Hindlimb muscle (tissue), 1 donor: ENCODE measurements at regions not wholly inside any gene's neighbourhood (a gene's known extent, or its start where the extent isn't known, plus 50 kb on each side); places are given as distances from the start of the nearest gene placed in this dataset.

ENCODE experiments used
- DNase-seq: peaks from one replicate; pipeline ENCODE4 v3.0.0-alpha.2; 2013

- no peak for DNase-seq
Measured at GRCh38 chr2:15796167-15796942, 144.0 kb upstream of the MYCN start.

GRCh38 chr2:15797231-15797938 lies 143.0 kb upstream of the MYCN start:
- DNase-seq, result no peak

GRCh38 chr2:15797939-15798281 lies 142.4 kb upstream of the MYCN start:
- DNase-seq, result no peak

GRCh38 chr2:15798701-15799431 lies 141.5 kb upstream of the MYCN start:
- no peak for DNase-seq

GRCh38 chr2:15799432-15799827 lies 140.9 kb upstream of the MYCN start:
- no peak for DNase-seq

- no peak for DNase-seq
Measured at GRCh38 chr2:15800495-15801329, 139.6 kb upstream of the MYCN start.

- no peak for DNase-seq
Measured at GRCh38 chr2:15801439-15801838, 138.9 kb upstream of the MYCN start.

GRCh38 chr2:15801904-15802303 lies 138.4 kb upstream of the MYCN start:
- DNase-seq, result no peak

GRCh38 chr2:15802657-15803542 lies 137.4 kb upstream of the MYCN start:
- no peak for DNase-seq

GRCh38 chr2:15803543-15804245 lies 136.7 kb upstream of the MYCN start:
- DNase-seq, result no peak

- DNase-seq, result no peak
Measured at GRCh38 chr2:15804246-15804619, 136.1 kb upstream of the MYCN start.

GRCh38 chr2:15804691-15805090 lies 135.7 kb upstream of the MYCN start:
- DNase-seq, result no peak

GRCh38 chr2:15805206-15805605 lies 135.1 kb upstream of the MYCN start:
- DNase-seq, result no peak

GRCh38 chr2:15805772-15806171 lies 134.6 kb upstream of the MYCN start:
- DNase-seq, result no peak

GRCh38 chr2:15806801-15807417 lies 133.4 kb upstream of the MYCN start:
- no peak for DNase-seq

GRCh38 chr2:15807418-15808203 lies 132.7 kb upstream of the MYCN start:
- no peak for DNase-seq

GRCh38 chr2:15808204-15808910 lies 132.0 kb upstream of the MYCN start:
- DNase-seq, result no peak

- no peak for DNase-seq
Measured at GRCh38 chr2:15808944-15809343, 131.4 kb upstream of the MYCN start.

- no peak for DNase-seq
Measured at GRCh38 chr2:15809404-15809803, 130.9 kb upstream of the MYCN start.
